ENCODE measurements at regions not wholly inside any gene's neighbourhood (a gene's known extent, or its start where the extent isn't known, plus 50 kb on each side); places are given as distances from the start of the nearest gene placed in this dataset.

GRCh38 chr12:65653946-65654629 is 170.2 kb upstream of the HMGA2 start:
- TF ChIP-seq CTCF (conservative IDR thresholded peaks at IDR 0.05; ENCODE audit: low read length), result no peak
- no peak for TF ChIP-seq EZH2phosphoT487 (IDR thresholded peaks at IDR 0.05; ENCODE audit: borderline replicate concordance, low read depth, low read length)

Data from OCI-LY7 (cell line).